HCT116 (cell line): ENCODE measurements at regions not wholly inside any gene's neighbourhood (a gene's known extent, or its start where the extent isn't known, plus 50 kb on each side); places are given as distances from the start of the nearest gene placed in this dataset.

Experiments
- ATAC-seq: fragments of 200-7000 bp; cut with Tn5 transposase; 2 replicates; pipeline ENCODE4 v1.9.1; 2020; ENCODE audit warnings: mild to moderate bottlenecking, moderate library complexity
- BruUV-seq: library from RNA; stranded (reverse); fragments of 400-500 nt; replicated peaks from 2 replicates; lab custom pipeline; 2021; lab: Mats Ljungman, UMichigan
- CTCF ChIA-PET: fragments of 300-600 bp; sonication (Branson Sonifier 250); formaldehyde crosslinking; loops from one replicate; lab custom pipeline; 2021; ENCODE audit warnings: antibody characterized with exemption; lab: Charles Lee
- POLR2A ChIA-PET: fragments of 300-600, 350-600 bp; sonication (Branson Sonifier 250); formaldehyde crosslinking; loops from one replicate; lab custom pipeline; 2021; ENCODE audit warnings: antibody characterized with exemption; lab: Charles Lee
- RAD21 ChIA-PET, 2 experiments: fragments of 300-600 bp; sonication (Branson Sonifier 250); formaldehyde crosslinking; loops; one replicate each; lab custom pipeline; 2023; ENCODE audit warnings: low total read pairs in 2 of 2; ENCODE audit not compliant: uncharacterized antibody in 2 of 2, unreplicated experiment in 2 of 2, low non-redundant PET in 1 of 2; lab: Charles Lee
- DNase-seq: peaks from one replicate; pipeline ENCODE4 v3.0.0-alpha.2; 2010; ENCODE audit warnings: low read depth, low spot score
- H2AFZ ChIP-seq: fragments of 200-600 bp; shearing (Covaris generic), sonication (generic); 2 replicates; pipeline ENCODE4 v1.6.1; 2017; ENCODE audit warnings: low read depth, mixed run types, mixed read lengths, antibody characterized with exemption, low read length; ENCODE audit not compliant: poor library complexity, severe bottlenecking
- H3K27ac ChIP-seq: 2 replicates; pipeline ENCODE4 v1.5.1; 2012; ENCODE audit warnings: low read depth, low read length
- H3K27me3 ChIP-seq: fragments of 200-600 bp; sonication (generic); 2 replicates; pipeline ENCODE4 v1.6.1; 2016; ENCODE audit warnings: mixed run types, low read length, mixed read lengths; ENCODE audit not compliant: insufficient read depth
- H3K36me3 ChIP-seq, 2 experiments: fragments of 200-500 bp in 1 of 2; fragments of 200-600 bp in 1 of 2; sonication (Bioruptor generic) in 1 of 2; sonication (generic) in 1 of 2; 2 replicates each; pipeline versions ENCODE4 v1.5.1 to v1.6.1; 2014 to 2016; ENCODE audit warnings: low read length in 2 of 2, inconsistent platforms in 1 of 2, mixed read lengths in 1 of 2, mixed run types in 1 of 2; ENCODE audit not compliant: insufficient read depth in 2 of 2, control insufficient read depth in 1 of 2
- H3K4me1 ChIP-seq, 2 experiments: fragments of 200-600 bp in 1 of 2; sonication (generic) in 1 of 2; 2 replicates each; pipeline versions ENCODE4 v1.5.1 to v1.6.1; 2012 to 2017; ENCODE audit warnings: low read length in 2 of 2, inconsistent platforms in 1 of 2, mild to moderate bottlenecking in 1 of 2, mixed read lengths in 1 of 2, mixed run types in 1 of 2, moderate library complexity in 1 of 2; ENCODE audit not compliant: insufficient read depth in 2 of 2, control insufficient read depth in 1 of 2
- H3K4me2 ChIP-seq: fragments of 200-600 bp; sonication (generic); 2 replicates; pipeline ENCODE4 v1.6.1; 2017; ENCODE audit warnings: mixed run types, low read length, mixed read lengths
- H3K4me3 ChIP-seq, 2 experiments: fragments of 200-600 bp in 1 of 2; sonication (generic) in 1 of 2; replicated peaks in 1 of 2; 2 replicates each; pipeline ENCODE4 v1.5.1; 2011 to 2016; ENCODE audit warnings: low read length in 2 of 2, control low read depth in 1 of 2, low read depth in 1 of 2, mild to moderate bottlenecking in 1 of 2, mixed read lengths in 1 of 2, mixed run types in 1 of 2
- H3K79me2 ChIP-seq: fragments of 200-600 bp; sonication (generic); 2 replicates; pipeline ENCODE4 v1.6.1; 2017; ENCODE audit warnings: mild to moderate bottlenecking, mixed run types, low read length, moderate library complexity, mixed read lengths; ENCODE audit not compliant: insufficient read depth
- H3K9ac ChIP-seq: fragments of 200-600 bp; sonication (generic); 2 replicates; pipeline ENCODE4 v1.6.1; 2016; ENCODE audit warnings: low read length, mixed read lengths
- H3K9me2 ChIP-seq: fragments of 200-600 bp; sonication (generic), shearing (Covaris generic); 2 replicates; pipeline ENCODE4 v1.6.1; 2017; ENCODE audit warnings: mixed run types, mild to moderate bottlenecking, moderate library complexity; ENCODE audit not compliant: insufficient read depth
- H3K9me3 ChIP-seq, 2 experiments: fragments of 200-500 bp in 1 of 2; fragments of 200-600 bp in 1 of 2; sonication (Bioruptor generic) in 1 of 2; sonication (generic) in 1 of 2; 2 replicates each; pipeline ENCODE4 v1.6.1; 2014 to 2017; ENCODE audit warnings: low read length in 2 of 2, mixed read lengths in 2 of 2, inconsistent platforms in 1 of 2, low read depth in 1 of 2, mild to moderate bottlenecking in 1 of 2, mixed run types in 1 of 2, moderate library complexity in 1 of 2; ENCODE audit not compliant: control insufficient read depth in 1 of 2, insufficient read depth in 1 of 2
- H4K20me1 ChIP-seq: fragments of 200-600 bp; sonication (generic), shearing (Covaris generic); 2 replicates; pipeline ENCODE4 v1.6.1; 2017; ENCODE audit warnings: mixed run types, mild to moderate bottlenecking, moderate library complexity; ENCODE audit not compliant: insufficient read depth
- CBX3 ChIP-seq: IDR thresholded peaks from 2 replicates; pipeline ENCODE4 v1.6.1; 2012; ENCODE audit warnings: low read depth
- CEBPB ChIP-seq: IDR thresholded peaks from 2 replicates; pipeline ENCODE4 v1.6.1; 2012; ENCODE audit warnings: low read depth
- CTCF ChIP-seq, 3 experiments: fragments of 200-600 bp in 1 of 3; sonication (generic) in 1 of 3; IDR thresholded peaks in 2 of 3; conservative IDR thresholded peaks in 1 of 3; 2 replicates each; pipeline ENCODE4 v1.5.1; 2012 to 2017; ENCODE audit warnings: low read depth in 2 of 3, low read length in 2 of 3, antibody characterized with exemption in 1 of 3, borderline replicate concordance in 1 of 3, control low read depth in 1 of 3, mild to moderate bottlenecking in 1 of 3, mixed read lengths in 1 of 3, mixed run types in 1 of 3, moderate library complexity in 1 of 3; ENCODE audit not compliant: insufficient read depth in 1 of 3
- EGR1 ChIP-seq: IDR thresholded peaks from 2 replicates; pipeline ENCODE4 v1.6.1; 2012; ENCODE audit warnings: low read depth
- ELF1 ChIP-seq: IDR thresholded peaks from 2 replicates; pipeline ENCODE4 v1.6.1; 2012; ENCODE audit warnings: low read depth, borderline replicate concordance
- EZH2phosphoT487 ChIP-seq: fragments of 200-600 bp; IDR thresholded peaks from 2 replicates; pipeline ENCODE4 v1.6.1; 2018; ENCODE audit warnings: antibody characterized with exemption, borderline replicate concordance
- FOSL1 ChIP-seq: IDR thresholded peaks from 2 replicates; pipeline ENCODE4 v1.6.1; 2012; ENCODE audit warnings: low read depth
- POLR2A ChIP-seq: IDR thresholded peaks from 2 replicates; pipeline ENCODE4 v1.7.0; 2011; ENCODE audit warnings: borderline replicate concordance; ENCODE audit not compliant: insufficient read depth, insufficient read length; ENCODE audit errors: extremely low read depth
- POLR2AphosphoS5 ChIP-seq: IDR thresholded peaks from 2 replicates; pipeline ENCODE4 v1.6.1; 2011; ENCODE audit warnings: mild to moderate bottlenecking, low read depth, low read length, moderate library complexity
- SIN3A ChIP-seq: IDR thresholded peaks from 2 replicates; pipeline ENCODE4 v1.6.1; 2012; ENCODE audit warnings: low read depth
- SP1 ChIP-seq: IDR thresholded peaks from 2 replicates; pipeline ENCODE4 v1.6.1; 2012; ENCODE audit warnings: low read depth
- SRF ChIP-seq: IDR thresholded peaks from 2 replicates; pipeline ENCODE4 v1.6.1; 2012; ENCODE audit warnings: low read depth
- TCF7L2 ChIP-seq: IDR thresholded peaks from 2 replicates; pipeline ENCODE4 v1.7.0; 2011; ENCODE audit warnings: borderline replicate concordance, inconsistent platforms; ENCODE audit not compliant: insufficient read depth, insufficient read length; ENCODE audit errors: extremely low read depth
- YY1 ChIP-seq: IDR thresholded peaks from 2 replicates; pipeline ENCODE4 v1.6.1; 2011; ENCODE audit warnings: low read length, low read depth, moderate library complexity, mild to moderate bottlenecking; ENCODE audit not compliant: insufficient replicate concordance; ENCODE audit errors: extremely low read depth
- ZFX ChIP-seq: fragments of 450-650 bp; IDR thresholded peaks from 2 replicates; pipeline ENCODE4 v1.6.1; 2017
- intact Hi-C: fragments of 100-400 bp; cut with micrococcal nuclease; formaldehyde crosslinking; loops from 2 replicates; pipeline ENCODE4 v1.10.0; 2022
- TF ChIP-seq, protein P1 (sequence below): IDR thresholded peaks from 2 replicates; pipeline ENCODE4 v1.6.1; 2012
- TF ChIP-seq, protein P2 (sequence below): IDR thresholded peaks from 2 replicates; pipeline ENCODE4 v1.6.1; 2011; ENCODE audit warnings: mild to moderate bottlenecking, low read length, moderate library complexity; ENCODE audit not compliant: insufficient replicate concordance; ENCODE audit errors: extremely low read depth

DNA sequence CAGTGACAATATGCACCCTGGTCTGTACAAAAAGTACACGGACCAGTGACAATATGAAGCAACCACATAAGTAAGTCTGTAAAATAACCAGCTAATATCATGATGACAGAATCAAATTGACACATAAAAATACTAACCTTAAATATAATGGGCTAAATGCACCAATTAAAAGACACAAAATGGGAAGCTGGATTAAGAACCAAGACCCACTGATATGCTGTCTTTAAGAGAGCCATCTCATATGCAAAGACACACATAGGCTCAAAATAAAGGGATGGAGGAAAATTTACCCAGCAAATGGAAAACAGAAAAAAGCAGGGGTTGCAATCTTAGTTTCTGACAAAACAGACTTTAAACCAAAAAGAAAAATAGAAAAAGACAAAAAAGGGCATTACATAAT is 70.4 kb upstream of the VCAM1 start:
- Histone ChIP-seq H3K27me3 (peaks cover 3% of the 10 kb centered on the region; the same call in 1 of the 2 replicates), H2AFZ (no peak overlapping the region), H3K9ac (no peak overlapping the region), H3K27ac (no peak overlapping the region), H3K36me3 (no peaks in the 10 kb centered on the region), H3K4me1 (no peaks in the 10 kb centered on the region), H4K20me1 (no peaks in the 10 kb centered on the region), H3K79me2 (no peaks in the 10 kb centered on the region), H3K9me2 (no peaks in the 10 kb centered on the region), H3K4me2 (no peak overlapping the region), H3K4me3 (no peak overlapping the region), H3K9me3 (no peaks in the 10 kb centered on the region)
- CTCF ChIA-PET = no interaction called here
- RAD21 ChIA-PET = no interaction called here
- TF ChIP-seq ZFX = no peak
- no peak for TF ChIP-seq CBX3
- no peak for TF ChIP-seq FOSL1
- TF ChIP-seq ELF1 = no peak
- no peak for TF ChIP-seq POLR2A
- POLR2A ChIA-PET = no interaction called here
- DNase-seq (no peak), ATAC-seq (no peak)
- intact Hi-C loops = no loop called here
- BruUV-seq = no TSS peak

- no peaks in the 10 kb centered on the region for H3K4me1 ChIP-seq
- H2AFZ ChIP-seq = no peak overlapping the region
- ChIA-PET POLR2A (no interaction called here), CTCF (no interaction called here), RAD21 (no interaction called here)
- peaks cover 40% of the 10 kb centered on the region for H3K27me3 ChIP-seq
- no TSS peak for BruUV-seq
- H3K27ac ChIP-seq = no peak overlapping the region
- H3K79me2 ChIP-seq = no peaks in the 10 kb centered on the region
- H3K36me3 ChIP-seq = no peaks in the 10 kb centered on the region
- H3K4me3 ChIP-seq = no peak overlapping the region
- ATAC-seq (no peak), DNase-seq (no peak)
- no peaks in the 10 kb centered on the region for H3K9me3 ChIP-seq
- H3K4me2 ChIP-seq = no peak overlapping the region
- no peak overlapping the region for H3K9ac ChIP-seq
- H3K9me2 ChIP-seq = no peaks in the 10 kb centered on the region
- intact Hi-C loops = no loop called here
- H4K20me1 ChIP-seq = no peaks in the 10 kb centered on the region
- TF ChIP-seq SRF = no peak
- TF ChIP-seq CBX3 = no peak
- TF ChIP-seq CEBPB = no peak
- no peak for TF ChIP-seq POLR2A
- no peak for TF ChIP-seq YY1
- TF ChIP-seq SIN3A = no peak
- TF ChIP-seq, protein P1, sequence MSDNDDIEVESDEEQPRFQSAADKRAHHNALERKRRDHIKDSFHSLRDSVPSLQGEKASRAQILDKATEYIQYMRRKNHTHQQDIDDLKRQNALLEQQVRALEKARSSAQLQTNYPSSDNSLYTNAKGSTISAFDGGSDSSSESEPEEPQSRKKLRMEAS = no peak
- no peak for TF ChIP-seq ELF1
- TF ChIP-seq POLR2AphosphoS5 = no peak
- no peak for TF ChIP-seq TCF7L2
- TF ChIP-seq, protein P2, sequence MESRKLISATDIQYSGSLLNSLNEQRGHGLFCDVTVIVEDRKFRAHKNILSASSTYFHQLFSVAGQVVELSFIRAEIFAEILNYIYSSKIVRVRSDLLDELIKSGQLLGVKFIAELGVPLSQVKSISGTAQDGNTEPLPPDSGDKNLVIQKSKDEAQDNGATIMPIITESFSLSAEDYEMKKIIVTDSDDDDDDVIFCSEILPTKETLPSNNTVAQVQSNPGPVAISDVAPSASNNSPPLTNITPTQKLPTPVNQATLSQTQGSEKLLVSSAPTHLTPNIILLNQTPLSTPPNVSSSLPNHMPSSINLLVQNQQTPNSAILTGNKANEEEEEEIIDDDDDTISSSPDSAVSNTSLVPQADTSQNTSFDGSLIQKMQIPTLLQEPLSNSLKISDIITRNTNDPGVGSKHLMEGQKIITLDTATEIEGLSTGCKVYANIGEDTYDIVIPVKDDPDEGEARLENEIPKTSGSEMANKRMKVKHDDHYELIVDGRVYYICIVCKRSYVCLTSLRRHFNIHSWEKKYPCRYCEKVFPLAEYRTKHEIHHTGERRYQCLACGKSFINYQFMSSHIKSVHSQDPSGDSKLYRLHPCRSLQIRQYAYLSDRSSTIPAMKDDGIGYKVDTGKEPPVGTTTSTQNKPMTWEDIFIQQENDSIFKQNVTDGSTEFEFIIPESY = no peak
- TF ChIP-seq CTCF (IDR thresholded peaks at IDR 0.05 in 2 of 3, conservative IDR thresholded peaks at IDR 0.05 in 1 of 3; ENCODE audit: borderline replicate concordance in 1 of 3, insufficient read depth in 1 of 3, low read depth in 2 of 3, low read length in 2 of 3) = no peak
- no peak for TF ChIP-seq EGR1
- TF ChIP-seq SP1 = no peak
- TF ChIP-seq EZH2phosphoT487 = no peak
Measured at GRCh38 chr1:100657876-100658715, 61.4 kb upstream of the VCAM1 start.
